Left lobe of liver (tissue), 2 donors: ENCODE measurements at regions not wholly inside any gene's neighbourhood (a gene's known extent, or its start where the extent isn't known, plus 50 kb on each side); places are given as distances from the start of the nearest gene placed in this dataset.

Source experiments
- ATAC-seq: fragments of 200-7000 bp; cut with Tn5 transposase; one replicate; pipeline ENCODE4 v1.9.1; 2020; ENCODE audit warnings: mild to moderate bottlenecking, moderate library complexity
- DNase-seq: peaks from one replicate; pipeline ENCODE4 v3.0.0-alpha.2; 2020; ENCODE audit warnings: low spot score
- donor health status: DM: no; HTN: no; CAD: no; lungs with moderate emphysema.
- donor health status: DM: no; HTN: yes; CAD: no.

DNA sequence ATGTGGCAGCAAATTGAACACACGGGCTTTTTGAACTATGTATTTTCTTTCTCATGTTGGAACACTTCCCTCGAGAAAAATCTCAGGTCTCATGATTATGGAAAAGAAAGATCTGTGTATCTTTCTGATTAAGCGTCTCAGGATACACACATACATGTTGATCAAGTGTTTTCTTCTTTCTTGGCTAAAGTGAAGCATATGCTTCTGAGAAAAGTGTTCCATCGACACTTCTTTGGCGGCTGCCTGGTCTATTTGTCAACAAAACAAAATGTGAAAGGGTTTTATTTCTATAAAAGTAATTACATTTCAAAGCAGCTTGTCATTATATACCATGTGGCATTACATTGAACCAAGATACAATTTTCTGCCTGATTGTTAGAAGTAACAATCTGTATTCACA lies 157.5 kb downstream of the DLEU7 start:
- ATAC-seq = no peak
- DNase-seq = no peak

DNA sequence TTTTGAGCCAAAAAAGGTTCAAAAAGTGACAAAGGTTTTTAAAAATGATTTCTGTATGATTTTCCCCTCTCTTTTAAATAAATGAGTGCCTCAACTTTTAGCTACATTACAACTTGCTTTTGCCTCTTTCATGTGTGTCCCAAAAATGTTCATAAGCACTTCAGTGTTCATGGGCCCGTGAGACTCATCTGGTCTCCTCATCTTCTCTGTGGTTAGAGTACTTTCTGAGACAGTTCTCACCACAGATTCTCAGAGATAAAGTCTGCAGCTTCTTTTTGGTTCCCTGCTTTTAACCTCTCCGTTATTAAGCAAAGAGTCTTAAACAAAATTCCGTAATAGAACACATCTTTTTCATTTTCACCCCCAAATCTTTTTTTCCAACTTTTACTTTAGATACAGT lies 156.9 kb downstream of the DLEU7 start:
- no peak for ATAC-seq
- no peak for DNase-seq

DNA sequence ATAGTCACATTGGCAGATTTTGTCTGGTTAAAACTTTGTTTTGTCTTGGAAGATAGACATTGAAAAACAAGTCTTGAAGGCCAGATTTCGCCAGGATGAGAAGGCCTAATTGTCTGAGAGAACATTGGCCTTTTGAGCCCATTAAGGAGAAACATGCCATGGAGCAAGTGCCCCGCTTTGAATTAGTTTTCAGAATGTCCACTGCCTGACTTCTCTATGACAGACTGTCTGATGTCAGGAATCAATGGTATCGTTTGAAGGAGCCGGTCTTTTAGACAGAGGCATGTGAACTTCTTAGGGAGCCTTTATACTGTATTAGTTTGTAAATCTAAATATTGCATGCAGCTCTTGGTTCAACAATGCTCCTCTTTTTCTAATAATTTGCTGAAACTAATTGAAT lies 155.9 kb downstream of the DLEU7 start:
- DNase-seq (no peak), ATAC-seq (no peak)

DNA sequence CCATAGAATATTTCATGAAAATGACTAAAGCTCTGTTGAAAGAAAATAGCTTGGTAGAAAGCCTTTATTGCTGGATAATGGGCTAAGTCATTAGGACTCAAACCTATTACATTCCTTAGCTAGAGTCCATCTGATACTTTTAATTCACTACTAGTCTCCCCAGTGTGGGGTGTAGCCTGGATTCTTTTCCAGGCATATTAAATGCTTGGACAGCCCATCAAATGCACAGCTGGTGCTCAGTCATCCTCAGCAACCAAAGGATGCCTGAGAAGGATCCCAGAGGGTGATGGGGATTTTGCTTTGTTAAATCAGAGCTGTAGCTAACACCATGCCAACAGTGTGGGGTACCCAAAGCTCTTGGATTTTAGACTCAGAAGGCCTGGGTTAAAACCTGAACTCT lies 153.5 kb downstream of the DLEU7 start:
- no peak for DNase-seq
- ATAC-seq = no peak

DNA sequence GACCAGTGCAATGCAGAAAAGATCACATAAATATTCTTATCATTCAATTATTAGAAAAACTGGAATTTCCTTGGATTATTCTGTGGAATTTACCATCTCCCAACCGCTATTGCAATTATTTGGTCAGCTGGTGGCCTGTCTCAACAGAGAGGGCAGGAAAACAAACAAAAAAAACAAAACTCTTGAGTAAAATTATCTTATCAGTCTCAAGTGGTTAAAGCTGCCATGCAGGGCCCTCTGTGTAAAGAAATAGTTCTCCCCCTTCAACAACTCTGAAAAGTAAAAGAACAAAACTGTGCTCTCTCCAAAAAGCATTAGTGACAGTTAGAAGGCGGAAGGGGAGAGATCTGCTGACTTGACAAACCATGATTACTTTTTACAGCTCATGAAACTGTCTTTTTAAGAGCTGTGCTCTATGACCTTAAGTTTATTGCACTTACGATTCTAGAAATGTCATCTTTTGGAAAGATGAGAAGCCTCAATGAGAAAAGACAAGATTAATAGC lies 152.3 kb downstream of the DLEU7 start:
- ATAC-seq (no peak), DNase-seq (no peak)

DNA sequence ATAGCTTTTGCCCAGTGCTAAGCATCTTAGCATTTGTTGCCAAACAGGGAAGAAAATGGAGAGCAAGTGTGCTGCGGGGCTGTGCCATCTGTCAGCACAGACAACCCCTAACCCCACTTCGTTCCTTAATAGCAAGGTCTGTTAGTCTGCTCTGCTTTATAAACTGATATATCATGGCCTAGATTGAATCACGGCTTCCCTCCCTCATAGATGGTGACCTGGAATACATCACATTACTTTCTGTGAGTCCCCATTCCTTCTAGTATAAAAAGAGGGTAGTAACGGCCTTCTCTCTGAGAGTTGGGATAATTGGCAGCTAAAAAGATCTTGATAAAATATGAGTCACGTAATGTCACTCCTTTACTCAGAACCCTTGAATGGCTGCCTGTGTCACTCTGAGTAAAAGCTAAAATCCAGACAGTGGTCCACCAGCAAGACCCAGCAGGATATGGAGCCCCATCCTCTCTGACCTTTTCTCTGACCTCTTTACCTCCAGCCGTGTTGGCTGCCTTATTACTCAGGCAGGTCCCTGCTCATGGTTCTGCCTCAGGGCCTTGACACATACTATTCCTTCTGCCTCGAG lies 151.7 kb downstream of the DLEU7 start:
- DNase-seq = no peak
- ATAC-seq = no peak

DNA sequence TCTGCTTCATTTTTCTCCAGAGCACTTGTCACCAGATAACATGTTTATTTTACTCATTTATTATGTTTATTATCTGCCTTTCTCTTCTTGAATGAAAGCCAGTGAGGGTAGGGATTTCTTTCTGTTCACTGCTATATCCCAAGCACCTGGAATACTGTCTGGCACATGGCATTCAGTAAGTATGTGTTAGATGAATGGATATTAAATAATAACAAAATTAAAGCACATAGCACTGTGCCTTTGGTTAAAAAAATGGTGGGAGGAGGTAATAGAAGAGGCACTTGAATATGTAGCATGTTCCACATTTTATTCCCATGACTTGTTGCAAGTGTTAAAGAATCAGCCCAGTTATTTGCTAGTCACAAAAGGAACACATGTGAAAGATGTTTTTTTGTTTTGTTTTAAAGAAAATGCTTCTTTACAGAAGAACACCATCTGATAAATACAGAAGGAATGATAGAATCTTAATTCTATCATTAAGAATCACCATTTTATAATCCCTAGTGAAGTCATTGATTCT lies 151.0 kb downstream of the DLEU7 start:
- DNase-seq (no peak), ATAC-seq (no peak)

DNA sequence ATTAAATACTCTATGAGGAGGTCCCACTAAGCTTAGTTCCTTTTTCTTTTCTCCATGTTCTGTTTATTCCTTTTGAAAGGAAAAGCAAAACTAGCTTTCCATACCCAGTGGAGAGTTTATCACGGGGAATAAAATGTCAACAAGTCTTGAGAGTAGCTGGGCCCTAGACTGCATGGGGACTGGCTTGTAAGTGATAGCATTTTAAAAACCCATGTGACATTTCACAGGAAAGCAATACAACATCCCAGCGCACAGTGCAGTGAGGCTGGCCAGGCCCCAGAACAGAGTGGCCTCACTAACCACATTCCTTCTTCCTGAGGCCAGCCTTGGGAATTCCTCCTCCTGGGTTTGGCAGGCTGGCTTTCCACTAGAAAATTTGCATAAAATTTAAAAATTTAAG lies 149.8 kb downstream of the DLEU7 start:
- no peak for DNase-seq
- peak; percentile 45 for ATAC-seq

DNA sequence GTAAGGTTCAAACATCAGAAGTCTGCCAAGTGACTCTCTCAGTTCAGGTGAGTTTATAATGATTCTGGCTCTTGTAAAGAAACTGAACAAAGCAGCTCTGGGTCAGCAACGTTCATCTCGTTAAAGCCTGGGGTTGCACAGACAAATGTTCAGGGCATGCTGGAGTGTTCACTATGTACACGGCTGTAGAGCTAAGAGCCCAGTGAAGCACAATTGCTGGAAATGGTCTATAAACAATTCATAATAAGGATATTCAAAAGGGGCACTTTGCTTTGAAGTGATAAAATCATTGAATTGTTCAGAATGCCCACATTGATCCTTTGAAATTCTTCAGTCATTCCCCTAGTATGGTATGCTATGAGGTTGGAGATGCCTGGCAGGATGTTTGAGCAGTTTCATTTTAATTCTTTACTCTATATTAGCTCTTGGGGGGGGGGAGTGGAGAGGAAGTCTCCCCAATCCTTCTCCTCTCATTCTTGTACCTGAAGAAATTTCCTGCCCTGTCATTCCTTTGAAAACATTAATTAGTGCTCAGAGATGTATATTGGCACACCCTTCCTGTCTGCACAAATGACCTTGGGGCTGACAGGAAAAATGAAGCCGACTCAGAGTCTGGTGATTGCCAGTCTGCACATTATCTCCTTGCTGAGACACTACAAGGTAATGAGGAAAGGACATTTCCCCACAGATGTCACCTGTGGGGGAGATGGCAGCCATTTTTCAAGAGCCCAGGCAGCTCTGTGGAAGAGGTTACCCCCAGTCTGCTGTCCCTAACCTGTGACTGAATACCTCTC lies 145.5 kb downstream of the DLEU7 start:
- DNase-seq = no peak
- ATAC-seq = no peak

DNA sequence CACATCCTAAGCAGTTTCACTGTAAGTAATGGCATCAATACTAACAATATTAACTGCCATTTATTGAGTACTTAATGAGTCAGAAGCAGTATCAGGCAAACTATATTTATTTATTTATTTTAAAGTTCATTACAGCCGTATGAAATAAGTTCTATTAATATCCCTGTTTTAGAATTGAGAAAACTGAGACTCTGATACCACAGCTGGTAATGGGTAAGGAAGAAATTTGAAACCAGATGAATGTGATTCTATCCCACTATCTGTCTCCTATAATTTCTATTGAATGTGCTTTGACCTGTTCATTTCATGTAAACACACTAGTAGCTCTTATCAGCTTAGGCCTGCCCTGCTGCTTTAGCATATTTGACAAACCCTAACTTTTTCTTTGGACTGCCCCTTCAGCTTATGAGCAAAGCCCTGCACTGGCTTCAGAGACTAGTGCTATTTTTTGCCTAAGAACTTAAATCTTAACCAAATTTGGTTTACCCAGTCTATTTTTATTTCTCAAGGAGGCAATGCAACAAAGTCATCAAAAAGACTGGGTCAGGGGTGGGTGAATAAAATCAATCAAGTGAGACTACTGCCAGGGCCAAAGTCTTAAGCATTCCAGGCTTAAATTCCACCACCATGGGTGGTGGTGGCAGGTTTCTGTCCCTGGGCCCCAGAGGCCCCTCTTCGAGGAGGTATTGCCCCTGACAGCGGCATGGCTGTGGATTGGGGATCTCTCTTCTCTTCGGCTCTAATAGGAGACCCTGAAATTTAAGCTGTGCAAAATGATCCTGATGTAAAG lies 143.4 kb downstream of the DLEU7 start:
- DNase-seq = no peak
- no peak for ATAC-seq

DNA sequence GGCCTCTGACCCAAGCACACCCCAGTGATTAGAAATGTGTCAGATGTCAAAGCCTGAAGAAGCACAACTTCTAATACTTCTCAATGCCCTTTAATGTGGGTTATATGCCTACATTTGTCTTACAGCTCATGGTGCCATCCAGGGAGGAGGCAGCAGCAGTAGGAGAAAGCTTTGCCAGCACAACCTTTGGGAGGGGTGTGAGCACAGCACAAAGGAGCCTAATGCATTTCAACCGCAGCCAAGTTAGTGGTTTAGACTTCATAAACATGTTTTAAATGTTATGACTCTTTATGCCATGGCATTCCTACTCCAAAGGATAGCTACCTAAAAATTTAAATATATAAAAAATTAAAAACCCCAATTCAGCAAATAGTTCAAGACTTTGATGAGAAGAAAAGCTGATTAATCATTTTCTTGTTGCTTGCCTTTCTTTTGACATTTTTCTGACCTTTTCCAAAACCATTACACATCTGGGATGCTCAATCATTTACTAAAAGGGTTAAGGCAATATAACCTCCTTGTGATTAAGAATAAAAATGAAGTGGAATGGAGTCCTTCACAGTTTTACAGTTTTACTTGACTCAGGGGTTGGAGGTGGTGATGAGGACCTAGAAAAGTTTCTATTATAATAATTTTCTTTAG lies 142.7 kb downstream of the DLEU7 start:
- ATAC-seq (no peak), DNase-seq (no peak)

DNA sequence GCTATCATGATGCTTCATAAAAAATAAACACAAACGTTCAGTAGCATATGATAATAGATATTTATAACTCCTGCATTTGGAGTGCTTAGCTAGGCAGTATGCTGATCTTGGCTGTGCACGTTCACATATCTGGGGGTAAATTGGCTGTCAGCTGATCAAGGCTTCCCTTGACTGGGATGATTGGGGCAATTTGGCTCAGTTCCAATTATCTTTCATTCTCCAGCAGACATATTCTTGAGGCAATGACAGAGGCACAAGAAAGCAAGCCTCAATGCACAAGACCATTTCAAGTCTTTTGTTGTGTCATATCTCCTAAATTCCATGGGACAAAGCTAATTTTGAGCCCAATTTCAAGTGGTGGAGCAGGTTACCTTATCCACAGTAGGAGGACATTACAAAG lies 142.0 kb downstream of the DLEU7 start:
- DNase-seq (no peak), ATAC-seq (no peak)

DNA sequence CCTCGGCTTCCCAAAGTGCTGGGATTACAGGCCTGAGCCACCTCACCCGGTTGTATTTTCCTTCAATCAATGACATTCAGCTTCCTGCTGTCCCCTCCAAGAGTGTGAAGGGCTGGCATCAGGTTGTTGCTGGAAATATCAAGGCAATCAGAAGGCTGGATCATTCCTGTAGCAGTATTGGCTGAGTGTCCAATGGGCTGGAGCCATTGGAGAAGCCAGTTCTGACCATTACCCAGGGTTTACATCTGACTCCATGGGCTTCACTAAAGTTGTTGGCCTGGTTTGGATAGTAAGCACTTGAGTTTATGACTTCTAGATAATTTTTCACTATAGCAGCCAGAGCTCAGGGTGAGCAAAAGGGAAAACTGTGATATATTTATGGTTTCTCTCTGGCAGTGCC lies 137.0 kb downstream of the DLEU7 start:
- DNase-seq (no peak), ATAC-seq (no peak)

DNA sequence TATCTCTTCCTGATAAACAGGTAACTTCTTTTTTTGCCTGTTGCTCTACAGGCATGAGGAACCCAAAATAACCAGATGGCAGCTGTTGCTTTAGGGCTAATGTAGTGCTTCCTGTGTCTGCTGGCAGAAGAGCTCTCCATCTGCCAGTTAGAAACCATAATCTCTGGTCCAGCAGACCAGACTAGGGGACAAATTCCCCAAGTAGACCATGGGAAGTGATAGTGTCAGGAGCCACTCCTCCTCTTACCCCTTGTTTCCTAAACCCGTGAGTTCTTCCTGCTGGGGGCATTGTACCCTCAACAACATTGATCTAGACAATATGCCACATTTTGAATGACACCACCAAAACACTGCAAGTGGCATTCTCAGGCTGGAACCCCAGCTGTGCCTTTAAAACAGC lies 135.9 kb downstream of the DLEU7 start:
- DNase-seq = no peak
- no peak for ATAC-seq

DNA sequence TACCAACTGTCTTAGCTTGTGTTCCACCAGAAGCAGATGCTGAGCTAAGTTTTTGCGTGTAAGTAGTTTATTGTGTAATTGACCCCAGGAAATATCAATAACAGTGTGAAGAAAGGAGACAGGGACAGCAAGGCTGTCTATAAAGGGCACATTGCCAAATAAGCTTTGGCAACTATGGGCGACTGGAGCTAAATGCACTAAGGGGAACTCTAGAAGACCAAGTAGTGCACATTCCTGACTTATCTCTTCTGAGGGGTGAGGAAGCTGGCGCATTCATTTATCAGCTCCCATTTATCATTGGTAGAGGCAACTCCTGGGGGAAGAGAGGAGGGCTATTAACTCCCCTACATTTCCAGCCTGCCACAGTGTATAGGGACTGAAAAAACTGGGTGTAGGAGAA lies 135.0 kb downstream of the DLEU7 start:
- peak; percentile 24 for ATAC-seq
- DNase-seq = no peak

DNA sequence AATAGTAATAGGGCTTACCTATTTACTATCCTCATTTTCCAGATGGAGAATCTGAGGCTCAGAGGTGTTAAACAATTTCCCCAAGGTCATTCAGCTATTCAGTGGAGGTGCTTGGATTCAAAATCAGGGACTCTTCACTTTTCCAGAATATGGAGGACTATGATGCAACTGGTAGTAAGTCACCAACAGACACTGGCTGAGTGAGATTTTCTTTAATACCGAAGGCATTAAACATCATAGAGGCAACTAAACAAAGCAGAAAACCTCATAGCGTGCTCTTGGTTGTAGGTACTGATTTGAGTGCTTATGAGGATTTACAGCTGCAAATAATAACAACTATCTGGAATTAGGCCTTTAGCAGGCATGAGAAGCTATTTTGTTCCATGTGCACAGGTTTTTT lies 134.4 kb downstream of the DLEU7 start:
- DNase-seq = no peak
- ATAC-seq = no peak

DNA sequence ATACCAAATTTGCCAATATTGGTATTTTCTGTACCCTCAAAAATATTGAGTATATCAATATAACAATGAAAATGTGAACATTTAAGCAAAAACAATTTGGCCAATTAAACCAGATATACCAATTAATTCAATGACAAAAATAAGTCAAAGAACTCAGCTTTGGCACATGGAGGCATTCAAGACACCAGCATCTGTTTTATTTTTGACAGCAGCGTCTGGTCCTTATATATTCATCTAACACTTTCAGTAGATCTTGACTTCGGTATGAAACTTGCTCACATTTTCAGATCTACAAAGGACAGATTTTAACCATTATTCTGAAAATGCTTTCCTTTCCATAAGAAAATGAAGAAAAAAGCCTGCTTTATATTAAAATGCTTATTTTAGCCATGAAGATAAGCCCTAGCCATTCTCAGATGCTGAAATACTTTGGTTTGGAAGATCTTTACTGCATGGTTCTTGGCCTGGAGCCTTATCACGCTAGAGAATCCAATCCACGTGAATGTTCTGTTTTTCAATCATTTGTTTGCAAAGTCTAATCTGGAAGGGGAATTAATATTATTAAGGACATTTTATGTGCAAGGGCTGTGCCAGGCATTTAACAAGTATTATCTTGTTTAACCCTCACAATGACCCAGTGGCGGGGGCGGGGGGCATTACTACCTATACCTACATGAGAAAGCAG lies 132.2 kb downstream of the DLEU7 start:
- no peak for DNase-seq
- no peak for ATAC-seq

DNA sequence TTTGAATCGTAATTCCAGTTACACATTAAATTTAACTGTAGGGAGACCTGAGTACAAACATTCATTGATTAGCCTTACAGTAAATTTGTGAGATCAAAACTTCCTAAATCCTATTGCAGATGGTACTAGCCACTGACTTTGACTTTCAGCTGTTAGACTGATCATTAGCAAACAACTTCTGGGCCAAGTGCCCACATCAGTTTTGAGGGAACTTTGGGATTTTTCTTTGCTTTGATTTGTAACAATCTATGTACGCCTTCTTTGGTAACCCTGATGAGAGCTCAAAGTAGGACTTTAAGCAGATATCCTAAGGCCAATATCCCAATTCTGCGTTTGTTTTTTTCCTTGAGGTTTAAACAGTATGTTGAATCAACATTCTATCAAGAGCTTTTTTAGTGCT lies 131.5 kb downstream of the DLEU7 start:
- ATAC-seq (no peak), DNase-seq (no peak)

DNA sequence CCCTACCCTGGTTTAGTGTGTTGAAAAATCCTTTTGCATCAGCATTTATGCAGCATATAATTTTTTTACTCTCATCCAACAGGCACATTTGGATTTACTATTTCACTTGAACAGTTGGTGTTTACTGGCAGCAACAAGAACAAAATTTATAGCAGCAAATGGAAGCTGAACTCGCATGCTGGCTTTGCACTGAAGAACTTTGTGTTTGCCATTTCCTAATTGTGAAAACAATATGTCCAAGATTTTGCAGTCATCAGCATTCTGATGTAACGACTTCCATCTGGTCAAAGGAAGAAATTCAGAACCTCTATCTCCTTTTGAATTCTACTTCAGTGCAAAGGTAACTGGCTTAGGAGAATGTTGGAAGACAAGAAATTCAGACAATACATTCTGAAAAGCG lies 131.0 kb downstream of the DLEU7 start:
- ATAC-seq = no peak
- DNase-seq = no peak

DNA sequence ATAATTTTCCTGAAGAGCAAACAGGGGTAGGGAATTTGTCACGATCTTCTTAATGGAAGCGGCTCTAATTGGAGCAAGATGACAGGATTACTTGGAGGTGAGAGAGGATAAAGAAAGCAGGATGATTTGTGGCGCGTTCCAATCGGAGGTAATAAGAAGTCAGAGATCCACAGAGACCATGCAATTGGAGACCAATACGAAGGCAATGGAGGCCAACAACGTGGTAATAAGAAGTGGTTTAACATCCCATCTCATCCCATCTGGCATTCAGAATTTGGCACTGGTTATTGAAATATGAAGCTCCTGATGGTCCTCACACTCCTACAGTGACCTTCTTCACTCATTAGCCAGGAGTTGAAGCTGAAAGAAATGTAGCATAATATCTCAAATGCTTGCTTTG lies 130.6 kb downstream of the DLEU7 start:
- ATAC-seq (no peak), DNase-seq (no peak)
